Osteoblast (primary cell): ENCODE measurements at regions not wholly inside any gene's neighbourhood (a gene's known extent, or its start where the extent isn't known, plus 50 kb on each side); places are given as distances from the start of the nearest gene placed in this dataset.
"Not testable (repeated sequence)": the region's sequence is repeated elsewhere in the genome, so short reads cannot be mapped to it uniquely, and the experiment has no call there.

ENCODE experiments used
- DNase-seq: peaks from one replicate; pipeline ENCODE4 v3.0.0; 2011; ENCODE audit warnings: low spot score, mixed read lengths; ENCODE audit not compliant: insufficient read length; ENCODE audit errors: missing footprints
- H2AFZ ChIP-seq: 2 replicates; pipeline ENCODE4 v1.6.0; 2011; ENCODE audit warnings: mild to moderate bottlenecking, low read length
- H3K27ac ChIP-seq: 2 replicates; pipeline ENCODE4 v1.5.1; 2011; ENCODE audit warnings: mild to moderate bottlenecking, low read depth, low read length, moderate library complexity
- H3K27me3 ChIP-seq: 2 replicates; pipeline ENCODE4 v1.6.0; 2012; ENCODE audit warnings: mild to moderate bottlenecking, control low read depth, inconsistent platforms, low read length, moderate library complexity; ENCODE audit not compliant: insufficient read depth
- H3K36me3 ChIP-seq: 2 replicates; pipeline ENCODE4 v1.5.1; 2011; ENCODE audit warnings: mild to moderate bottlenecking, low read length, control low read depth, moderate library complexity; ENCODE audit not compliant: insufficient read depth
- H3K4me1 ChIP-seq: 2 replicates; pipeline ENCODE4 v1.5.1; 2011; ENCODE audit warnings: mild to moderate bottlenecking, low read length, control low read depth, moderate library complexity; ENCODE audit not compliant: insufficient read depth
- H3K4me2 ChIP-seq: 2 replicates; pipeline ENCODE4 v1.6.0; 2011; ENCODE audit warnings: mild to moderate bottlenecking, low read length; ENCODE audit not compliant: insufficient read depth
- H3K4me3 ChIP-seq: fragments of 200-600 bp; sonication (generic); 3 replicates; pipeline ENCODE4 v1.5.1; 2012; ENCODE audit warnings: mild to moderate bottlenecking, low read length, inconsistent platforms; ENCODE audit not compliant: insufficient read depth
- H3K79me2 ChIP-seq: 2 replicates; pipeline ENCODE4 v1.6.0; 2012; ENCODE audit warnings: mild to moderate bottlenecking, low read length, control low read depth, inconsistent platforms; ENCODE audit not compliant: insufficient read depth
- H3K9me3 ChIP-seq: 2 replicates; pipeline ENCODE4 v1.5.1; 2011; ENCODE audit warnings: low read depth, low read length, control low read depth
- H4K20me1 ChIP-seq: 2 replicates; pipeline ENCODE4 v1.6.0; 2012; ENCODE audit warnings: mild to moderate bottlenecking, low read length, control low read depth; ENCODE audit not compliant: insufficient read depth
- CTCF ChIP-seq: IDR thresholded peaks from 2 replicates; pipeline ENCODE4 v1.5.1; 2011; ENCODE audit warnings: mild to moderate bottlenecking, low read depth, low read length, moderate library complexity; ENCODE audit errors: extremely low read depth

GRCh38 chr4:103423261-103423660, 225.1 kb upstream of the CENPE start:
- H3K36me3 ChIP-seq: no peaks in the 10 kb centered on the region
- no peak overlapping the region for H3K27ac ChIP-seq
- H3K4me1 ChIP-seq: no peaks in the 10 kb centered on the region
- no peak for DNase-seq
- no peak overlapping the region for H3K4me3 ChIP-seq
- no peaks in the 10 kb centered on the region for H3K9me3 ChIP-seq
- H3K79me2 ChIP-seq: no peaks in the 10 kb centered on the region
- TF ChIP-seq CTCF: no peak
- no peak overlapping the region for H2AFZ ChIP-seq
- H3K4me2 ChIP-seq: no peak overlapping the region
- H3K27me3 ChIP-seq: no peaks in the 10 kb centered on the region
- H4K20me1 ChIP-seq: no peaks in the 10 kb centered on the region

GRCh38 chr4:103422467-103423219, 224.5 kb upstream of the CENPE start:
- H3K36me3 ChIP-seq: no peaks in the 10 kb centered on the region
- H3K4me2 ChIP-seq: no peak overlapping the region
- no peaks in the 10 kb centered on the region for H3K79me2 ChIP-seq
- no peak overlapping the region for H2AFZ ChIP-seq
- no peaks in the 10 kb centered on the region for H4K20me1 ChIP-seq
- no peaks in the 10 kb centered on the region for H3K9me3 ChIP-seq
- no peak overlapping the region for H3K4me3 ChIP-seq
- H3K27ac ChIP-seq: no peak overlapping the region
- TF ChIP-seq CTCF: no peak
- H3K27me3 ChIP-seq: no peaks in the 10 kb centered on the region
- no peaks in the 10 kb centered on the region for H3K4me1 ChIP-seq
- DNase-seq: no peak

- no peak for DNase-seq
- H3K4me1 ChIP-seq: no peaks in the 10 kb centered on the region
Observed at GRCh38 chr4:103415801-103416200, 217.7 kb upstream of the CENPE start.

GRCh38 chr4:103412646-103413045, 214.5 kb upstream of the CENPE start:
- not testable (repeated sequence) for H3K9me3 ChIP-seq, DNase-seq, H3K27me3 ChIP-seq

More at GRCh38 chr4:103415801-103416200, 217.7 kb upstream of the CENPE start:
- Histone ChIP-seq H3K4me3 (no peak overlapping the region), H4K20me1 (no peaks in the 10 kb centered on the region), H3K79me2 (no peaks in the 10 kb centered on the region), H3K36me3 (no peaks in the 10 kb centered on the region), H3K27me3 (no peaks in the 10 kb centered on the region), H3K4me2 (no peak overlapping the region), H3K27ac (no peak overlapping the region), H3K9me3 (no peaks in the 10 kb centered on the region), H2AFZ (no peak overlapping the region)
- no peak for TF ChIP-seq CTCF

More at GRCh38 chr4:103412646-103413045, 214.5 kb upstream of the CENPE start:
- not testable (repeated sequence) for H2AFZ ChIP-seq, H3K27ac ChIP-seq, H3K4me1 ChIP-seq, H3K4me2 ChIP-seq, H3K79me2 ChIP-seq, H4K20me1 ChIP-seq, H3K36me3 ChIP-seq, H3K4me3 ChIP-seq
